Hematopoietic multipotent progenitor cell treated with erythropoietin and hydrocortisone succinate and interleukin-3 and kit ligand, for 6 days (in vitro differentiated cells): ENCODE measurements at regions not wholly inside any gene's neighbourhood (a gene's known extent, or its start where the extent isn't known, plus 50 kb on each side); places are given as distances from the start of the nearest gene placed in this dataset.
A peak's percentile ranks its signal among the peaks of the same experiment; 100 is the strongest.

ENCODE experiments used
- DNase-seq: peaks from one replicate; pipeline ENCODE4 v3.0.0-alpha.2; 2015

DNA sequence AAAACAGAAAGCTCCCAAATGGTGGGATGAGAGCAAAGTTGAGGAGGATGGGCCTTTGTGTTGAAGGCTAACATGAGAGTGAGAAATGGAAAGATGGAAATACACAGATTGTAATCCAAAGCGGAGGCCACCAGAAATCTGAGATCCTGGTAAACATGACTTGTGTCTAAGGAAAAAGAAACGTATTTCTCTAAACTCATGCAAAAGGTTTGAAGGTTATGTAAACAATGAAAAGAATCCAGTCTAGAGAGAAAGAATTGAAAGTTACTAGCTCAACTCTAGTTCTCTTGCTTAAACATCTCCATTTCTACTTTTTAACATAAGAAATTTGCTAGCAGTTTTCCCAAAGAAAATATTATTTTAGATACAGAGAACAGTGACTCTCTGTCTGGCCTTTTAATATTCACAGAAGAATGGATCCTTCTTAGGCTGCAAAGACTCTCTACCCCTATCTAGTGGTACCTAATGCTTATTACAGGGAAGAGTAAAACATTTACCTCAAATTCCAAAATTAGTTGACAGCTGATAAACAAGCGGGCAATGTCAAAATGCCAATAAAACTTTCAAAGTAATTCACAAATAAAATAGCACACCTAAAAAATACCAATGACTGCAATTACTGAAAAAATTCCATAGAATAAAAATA, 75.8 kb upstream of the SOX5 start:
- DNase-seq: peak; percentile 31

GRCh38 chr12:24023081-24023480, 73.6 kb upstream of the SOX5 start:
- no peak for DNase-seq

DNA sequence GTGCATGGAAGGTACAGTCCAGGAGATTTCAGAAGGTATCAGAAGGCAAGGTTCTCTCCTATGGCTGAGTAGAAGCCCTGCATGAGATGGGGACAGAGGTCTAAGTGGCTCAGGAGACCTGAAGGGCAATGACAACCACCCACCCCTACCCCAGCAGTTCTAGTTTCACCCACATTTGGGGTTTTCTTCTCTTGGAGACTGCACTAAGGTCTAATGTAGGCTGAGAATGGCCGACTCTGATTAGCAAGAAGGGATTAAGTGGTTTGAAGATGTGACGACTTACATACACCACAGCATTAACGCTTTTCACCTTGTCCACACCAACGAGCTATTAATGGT, 71.7 kb upstream of the SOX5 start:
- DNase-seq: no peak

GRCh38 chr12:24020397-24021163, 71.1 kb upstream of the SOX5 start:
- DNase-seq: no peak

- no peak for DNase-seq
Observed at GRCh38 chr12:24015833-24016160, 66.3 kb upstream of the SOX5 start.

- no peak for DNase-seq
Observed at GRCh38 chr12:24014915-24015832, 65.7 kb upstream of the SOX5 start.

DNA sequence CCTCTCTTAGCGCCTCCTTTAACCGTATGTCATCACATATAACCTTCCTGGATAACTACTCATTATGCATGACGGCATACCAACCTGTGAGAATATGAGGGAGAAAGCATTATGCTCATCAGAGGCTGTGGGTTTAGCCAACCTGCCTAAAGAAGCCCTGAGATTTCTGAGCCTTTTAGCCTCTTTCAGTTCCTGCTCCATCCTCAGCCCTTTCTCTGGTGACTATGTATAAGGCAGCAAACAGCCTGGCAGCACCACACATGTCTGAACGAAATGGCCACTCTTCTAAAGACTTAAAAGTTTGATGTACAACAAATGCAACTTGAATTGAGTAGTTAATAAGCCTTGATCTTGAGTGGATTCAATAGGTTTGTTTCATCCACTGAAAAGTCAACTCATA, 64.8 kb upstream of the SOX5 start:
- no peak for DNase-seq

GRCh38 chr12:24012528-24012927, 63.1 kb upstream of the SOX5 start:
- DNase-seq: peak; percentile 6

DNA sequence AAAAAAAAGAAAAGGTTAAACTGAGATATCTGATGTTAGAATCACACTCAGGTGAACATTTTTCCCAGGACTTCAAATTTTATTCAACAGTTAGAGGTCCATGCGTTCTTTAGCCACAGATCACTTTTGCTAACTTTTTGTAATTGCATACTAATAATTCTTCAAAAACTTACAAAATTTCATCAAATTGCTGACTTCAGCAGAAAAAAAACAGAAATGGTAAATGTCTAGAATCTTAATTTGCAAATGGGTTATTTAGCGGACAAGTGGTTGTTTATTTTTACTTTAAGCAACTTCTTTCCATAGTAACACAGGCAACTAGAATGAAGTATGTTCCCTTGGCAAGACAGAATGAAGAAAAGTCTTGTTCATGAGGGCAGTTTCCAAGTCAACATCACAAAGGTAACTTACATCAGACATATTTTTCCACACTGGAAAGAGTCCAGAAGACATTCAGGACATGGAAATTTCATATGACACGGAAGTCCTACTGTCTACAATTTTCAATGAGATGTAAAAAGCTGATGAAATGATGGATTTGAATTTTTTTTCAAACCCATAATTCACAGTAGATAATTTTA, 62.5 kb upstream of the SOX5 start:
- no peak for DNase-seq

- DNase-seq: no peak
Observed at GRCh38 chr12:24008166-24008565, 58.7 kb upstream of the SOX5 start.
